Testis (tissue), 2 donors: ENCODE measurements at regions not wholly inside any gene's neighbourhood (a gene's known extent, or its start where the extent isn't known, plus 50 kb on each side); places are given as distances from the start of the nearest gene placed in this dataset.

Experiments
- POLR2A ChIP-seq: fragments of 450-650 bp; IDR thresholded peaks from one replicate; pipeline ENCODE4 v1.6.1; 2017; ENCODE audit warnings: antibody characterized with exemption, mild to moderate bottlenecking, moderate library complexity
- TF ChIP-seq, protein P1 (sequence below), 3 experiments: fragments of 450-650 bp in 2 of 3; fragments of 200-600 bp in 1 of 3; sonication (generic) in 1 of 3; IDR thresholded peaks; one replicate each; pipeline ENCODE4 v1.5.1; 2016 to 2019; ENCODE audit warnings: antibody characterized with exemption in 3 of 3, mild to moderate bottlenecking in 2 of 3, moderate library complexity in 1 of 3

DNA sequence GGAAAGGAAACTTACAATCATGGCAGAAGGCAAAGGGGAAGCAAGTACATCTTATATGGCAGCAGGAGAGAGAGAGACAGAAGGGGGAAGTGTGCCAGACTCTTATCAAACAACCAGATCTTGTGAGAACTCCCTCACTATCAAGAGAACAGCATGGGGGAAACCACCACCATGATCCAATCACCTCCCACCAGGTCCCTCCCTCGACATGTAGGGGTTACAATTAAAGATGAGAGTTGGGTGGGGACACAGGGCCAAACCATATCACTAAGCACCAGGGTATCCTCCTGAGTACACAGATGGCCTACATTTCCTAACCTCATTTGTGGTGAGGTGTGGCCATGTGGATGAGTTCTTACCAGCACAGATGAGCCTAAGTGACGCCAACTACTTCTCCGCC is 348.6 kb upstream of the ZFHX3 start:
- TF ChIP-seq, protein P1, sequence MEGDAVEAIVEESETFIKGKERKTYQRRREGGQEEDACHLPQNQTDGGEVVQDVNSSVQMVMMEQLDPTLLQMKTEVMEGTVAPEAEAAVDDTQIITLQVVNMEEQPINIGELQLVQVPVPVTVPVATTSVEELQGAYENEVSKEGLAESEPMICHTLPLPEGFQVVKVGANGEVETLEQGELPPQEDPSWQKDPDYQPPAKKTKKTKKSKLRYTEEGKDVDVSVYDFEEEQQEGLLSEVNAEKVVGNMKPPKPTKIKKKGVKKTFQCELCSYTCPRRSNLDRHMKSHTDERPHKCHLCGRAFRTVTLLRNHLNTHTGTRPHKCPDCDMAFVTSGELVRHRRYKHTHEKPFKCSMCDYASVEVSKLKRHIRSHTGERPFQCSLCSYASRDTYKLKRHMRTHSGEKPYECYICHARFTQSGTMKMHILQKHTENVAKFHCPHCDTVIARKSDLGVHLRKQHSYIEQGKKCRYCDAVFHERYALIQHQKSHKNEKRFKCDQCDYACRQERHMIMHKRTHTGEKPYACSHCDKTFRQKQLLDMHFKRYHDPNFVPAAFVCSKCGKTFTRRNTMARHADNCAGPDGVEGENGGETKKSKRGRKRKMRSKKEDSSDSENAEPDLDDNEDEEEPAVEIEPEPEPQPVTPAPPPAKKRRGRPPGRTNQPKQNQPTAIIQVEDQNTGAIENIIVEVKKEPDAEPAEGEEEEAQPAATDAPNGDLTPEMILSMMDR (IDR thresholded peaks at IDR 0.05): no peak
- TF ChIP-seq POLR2A: no peak
